ENCODE measurements at regions not wholly inside any gene's neighbourhood (a gene's known extent, or its start where the extent isn't known, plus 50 kb on each side); places are given as distances from the start of the nearest gene placed in this dataset.

DNA sequence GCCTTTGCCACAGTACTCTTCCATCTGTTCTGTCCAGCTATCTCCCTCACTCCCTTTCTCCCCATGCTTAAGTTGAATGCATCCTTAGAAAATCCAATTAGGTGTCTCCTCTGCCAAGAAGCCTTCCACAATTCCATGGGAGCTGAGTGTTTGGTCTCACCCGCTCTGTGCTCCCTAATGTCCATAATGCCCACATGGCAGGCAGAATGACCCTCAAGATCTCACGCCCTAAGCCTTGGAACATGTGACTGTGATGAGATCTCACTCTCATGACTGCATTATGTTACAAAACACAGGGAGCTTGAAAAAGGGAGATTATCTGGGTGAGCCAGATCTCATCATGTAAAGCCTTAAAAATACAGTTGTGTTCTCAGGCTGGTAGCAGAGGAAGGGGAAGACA, 229.4 kb downstream of the OMA1 start:
- TF ChIP-seq CTCF (IDR thresholded peaks at IDR 0.05 in 4 of 5, conservative IDR thresholded peaks at IDR 0.05 in 1 of 5) (no peak), POLR2A (IDR thresholded peaks at IDR 0.05) (no peak)
